RWPE1 (cell line): ENCODE measurements at regions not wholly inside any gene's neighbourhood (a gene's known extent, or its start where the extent isn't known, plus 50 kb on each side); places are given as distances from the start of the nearest gene placed in this dataset.

Source experiments
- CTCF ChIA-PET: fragments of 350-600 bp; sonication (Branson Sonifier 250); formaldehyde crosslinking; extraction: SDS; loops from one replicate; lab custom pipeline; 2021; lab: Yijun Ruan, JAX
- POLR2A ChIA-PET: fragments of 400-600 bp; formaldehyde crosslinking; extraction: SDS; loops from one replicate; lab custom pipeline; 2020; ENCODE audit warnings: antibody characterized with exemption; ENCODE audit not compliant: low non-redundant PET; lab: Yijun Ruan, JAX
- DNase-seq: peaks from one replicate; pipeline ENCODE4 v3.0.0; 2012; ENCODE audit warnings: low spot score
- H3K27ac ChIP-seq: fragments of 450-650 bp; 2 replicates; pipeline ENCODE4 v1.5.1; 2017
- TF ChIP-seq, protein P1 (sequence below): fragments of 450-650 bp; conservative IDR thresholded peaks from 2 replicates; pipeline ENCODE4 v1.5.1; 2017; ENCODE audit warnings: low read depth, mild to moderate bottlenecking

GRCh38 chr19:30924069-30924636, 425.1 kb downstream of the TSHZ3 start:
- H3K27ac ChIP-seq, result no peak overlapping the region
- TF ChIP-seq, protein P1, sequence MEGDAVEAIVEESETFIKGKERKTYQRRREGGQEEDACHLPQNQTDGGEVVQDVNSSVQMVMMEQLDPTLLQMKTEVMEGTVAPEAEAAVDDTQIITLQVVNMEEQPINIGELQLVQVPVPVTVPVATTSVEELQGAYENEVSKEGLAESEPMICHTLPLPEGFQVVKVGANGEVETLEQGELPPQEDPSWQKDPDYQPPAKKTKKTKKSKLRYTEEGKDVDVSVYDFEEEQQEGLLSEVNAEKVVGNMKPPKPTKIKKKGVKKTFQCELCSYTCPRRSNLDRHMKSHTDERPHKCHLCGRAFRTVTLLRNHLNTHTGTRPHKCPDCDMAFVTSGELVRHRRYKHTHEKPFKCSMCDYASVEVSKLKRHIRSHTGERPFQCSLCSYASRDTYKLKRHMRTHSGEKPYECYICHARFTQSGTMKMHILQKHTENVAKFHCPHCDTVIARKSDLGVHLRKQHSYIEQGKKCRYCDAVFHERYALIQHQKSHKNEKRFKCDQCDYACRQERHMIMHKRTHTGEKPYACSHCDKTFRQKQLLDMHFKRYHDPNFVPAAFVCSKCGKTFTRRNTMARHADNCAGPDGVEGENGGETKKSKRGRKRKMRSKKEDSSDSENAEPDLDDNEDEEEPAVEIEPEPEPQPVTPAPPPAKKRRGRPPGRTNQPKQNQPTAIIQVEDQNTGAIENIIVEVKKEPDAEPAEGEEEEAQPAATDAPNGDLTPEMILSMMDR, result no peak
- DNase-seq, result no peak
- CTCF ChIA-PET, result no interaction called here
- POLR2A ChIA-PET, result no interaction called here

DNA sequence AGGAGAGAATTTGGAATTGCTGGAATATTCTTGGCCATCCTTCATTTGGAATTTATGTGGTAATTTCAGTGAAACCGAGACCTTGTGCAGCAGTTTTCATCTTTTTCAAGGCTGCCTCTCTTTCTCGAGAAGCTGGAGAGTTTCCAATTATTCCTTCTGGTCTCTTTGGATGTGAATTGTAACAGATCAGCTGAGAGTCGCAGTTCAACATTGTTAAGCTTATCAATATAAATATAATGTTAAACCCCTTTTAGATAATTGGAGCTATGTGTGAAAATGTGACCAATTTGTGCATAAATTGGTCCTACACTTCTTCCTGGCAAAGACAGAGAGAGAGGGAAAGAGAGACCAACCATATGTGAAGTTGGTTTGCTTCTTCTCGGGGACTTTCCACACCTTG, 425.6 kb downstream of the TSHZ3 start:
- CTCF ChIA-PET, result no interaction called here
- POLR2A ChIA-PET, result no interaction called here
- TF ChIP-seq, protein P1, result no peak
- DNase-seq, result no peak
- H3K27ac ChIP-seq, result no peak overlapping the region

DNA sequence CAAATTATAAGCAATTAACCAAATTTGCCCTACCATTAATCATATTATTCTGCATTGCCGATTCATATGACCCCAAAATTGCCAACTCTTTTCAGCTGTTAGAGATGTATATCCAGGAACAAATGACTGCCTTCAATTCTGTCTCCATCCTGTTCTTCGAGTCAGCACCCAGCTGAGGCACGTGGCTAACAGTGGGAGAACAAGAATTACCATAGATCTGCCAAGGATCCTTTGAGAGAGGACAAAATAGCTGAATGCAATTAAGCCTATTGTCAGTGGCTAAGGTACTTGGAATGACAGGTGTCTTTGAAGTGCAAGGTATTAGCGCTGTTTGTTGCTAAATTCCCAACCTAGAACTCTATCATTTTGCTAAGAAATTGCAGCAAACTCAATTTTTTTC, 426.1 kb downstream of the TSHZ3 start:
- TF ChIP-seq, protein P1, result no peak
- DNase-seq, result no peak
- H3K27ac ChIP-seq, result no peak overlapping the region
- CTCF ChIA-PET, result no interaction called here
- POLR2A ChIA-PET, result no interaction called here

- no peak overlapping the region for H3K27ac ChIP-seq
- ChIA-PET POLR2A (no interaction called here), CTCF (no interaction called here)
- DNase-seq, result no peak
- TF ChIP-seq, protein P1, result no peak
Measured at GRCh38 chr19:30920222-30920621, 429.0 kb downstream of the TSHZ3 start.

DNA sequence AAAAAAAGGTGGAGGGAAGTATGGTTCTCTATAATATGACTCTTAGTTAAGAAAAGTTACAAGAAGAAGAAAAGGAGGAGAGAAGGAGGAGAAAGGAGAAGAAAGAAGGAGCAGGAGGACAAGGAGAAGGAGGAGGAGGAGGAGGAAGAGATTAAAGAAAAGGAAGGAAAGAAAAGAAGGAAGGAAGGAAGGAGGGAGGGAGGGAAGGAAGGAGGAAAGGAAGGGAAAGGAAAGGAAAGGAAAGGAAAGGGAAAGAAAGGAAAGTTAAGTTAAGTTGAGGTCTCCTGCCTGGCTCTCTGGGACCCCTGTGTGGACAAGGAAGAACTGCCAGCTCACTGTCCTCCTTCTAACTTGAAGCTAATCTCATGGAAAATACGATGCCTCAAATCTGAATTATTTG, 429.5 kb downstream of the TSHZ3 start:
- no peak overlapping the region for H3K27ac ChIP-seq
- TF ChIP-seq, protein P1, result no peak
- no peak for DNase-seq
- ChIA-PET POLR2A (no interaction called here), CTCF (no interaction called here)

GRCh38 chr19:30916238-30916637, 433.0 kb downstream of the TSHZ3 start:
- DNase-seq, result no peak
- CTCF ChIA-PET, result no interaction called here
- H3K27ac ChIP-seq, result no peak overlapping the region
- TF ChIP-seq, protein P1, result no peak
- POLR2A ChIA-PET, result no interaction called here
